Tibial nerve (tissue), 4 donors: ENCODE measurements at regions not wholly inside any gene's neighbourhood (a gene's known extent, or its start where the extent isn't known, plus 50 kb on each side); places are given as distances from the start of the nearest gene placed in this dataset.

Experiments
- DNase-seq, 2 donors: peaks; one replicate each; pipeline ENCODE4 v3.0.0-alpha.2; 2019; ENCODE audit warnings: low spot score in 2 of 2
- H3K27ac ChIP-seq, 4 donors: fragments of 200-600 bp; sonication (generic) in 3 of 4; one replicate each; pipeline ENCODE4 v1.5.1; 2017 to 2019; ENCODE audit warnings: mild to moderate bottlenecking in 1 of 4
- H3K27me3 ChIP-seq, 2 donors: fragments of 200-600 bp; sonication (generic) in 1 of 2; one replicate each; pipeline versions ENCODE4 v1.5.1 to v1.6.0; 2017 to 2019
- H3K36me3 ChIP-seq, 3 donors: fragments of 200-600 bp; sonication (generic); one replicate each; pipeline ENCODE4 v1.5.1; 2018 to 2019
- H3K4me1 ChIP-seq, 4 donors: fragments of 200-600 bp; sonication (generic) in 3 of 4; one replicate each; pipeline ENCODE4 v1.5.1; 2017 to 2019
- H3K4me3 ChIP-seq, 4 donors: fragments of 200-600 bp; sonication (generic) in 3 of 4; one replicate each; pipeline ENCODE4 v1.5.1; 2017 to 2019; ENCODE audit warnings: mild to moderate bottlenecking in 1 of 4, moderate library complexity in 1 of 4
- H3K9me3 ChIP-seq, 4 donors: fragments of 200-600 bp; sonication (generic) in 3 of 4; one replicate each; pipeline ENCODE4 v1.5.1; 2017 to 2019
- EP300 ChIP-seq, 2 donors: sonication (generic); formaldehyde crosslinking; IDR thresholded peaks; one replicate each; pipeline ENCODE4 v1.6.1; 2017; ENCODE audit warnings: antibody characterized with exemption in 2 of 2, mild to moderate bottlenecking in 1 of 2
- POLR2A ChIP-seq, 2 donors: fragments of 450-650 bp; IDR thresholded peaks; one replicate each; pipeline ENCODE4 v1.6.1; 2017; ENCODE audit warnings: antibody characterized with exemption in 2 of 2, mild to moderate bottlenecking in 2 of 2, moderate library complexity in 2 of 2
- WGBS, 2 donors: methylation state at CpG; one replicate each; pipeline ENCODE4 v1.1.5; 2018; 5-methylcytosine and 5-hydroxymethylcytosine counted together
- TF ChIP-seq, protein P1 (sequence below), 5 experiments: fragments of 200-600 bp in 3 of 5; fragments of 450-650 bp in 2 of 5; sonication (generic) in 3 of 5; IDR thresholded peaks; one replicate each; pipeline ENCODE4 v1.5.1; 2016 to 2019; ENCODE audit warnings: antibody characterized with exemption in 5 of 5, mild to moderate bottlenecking in 3 of 5, moderate library complexity in 2 of 5

DNA sequence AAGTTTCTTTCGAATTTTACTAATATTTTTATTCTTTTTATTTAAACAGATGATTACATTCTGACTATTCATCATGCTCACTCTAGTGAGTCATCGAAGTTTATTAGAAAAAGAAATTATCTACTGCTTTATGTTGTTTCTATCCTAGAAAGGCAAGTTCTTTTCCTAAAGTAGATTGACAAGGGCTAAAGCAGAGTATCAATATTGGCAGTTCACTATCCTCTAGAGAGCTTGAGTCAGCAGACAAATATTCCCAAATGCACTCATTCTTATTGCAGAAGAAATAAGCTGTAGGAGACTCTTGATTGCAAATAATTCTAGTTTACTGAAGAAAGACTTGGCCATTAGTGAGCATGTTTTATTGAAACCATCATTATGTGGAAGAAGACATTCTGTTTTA lies 911.8 kb downstream of the CENPC start:
- DNase-seq: no peak
- WGBS, 2 donors: 87 to 93% methylated on average over 2 of the region's 2 CpGs
- Histone ChIP-seq H3K4me1 (no peaks in the 10 kb centered on the region), H3K27ac (no peak overlapping the region), H3K36me3 (no peaks in the 10 kb centered on the region), H3K4me3 (no peak overlapping the region), H3K27me3 (no peaks in the 10 kb centered on the region), H3K9me3 (no peaks in the 10 kb centered on the region)
- TF ChIP-seq, protein P1, sequence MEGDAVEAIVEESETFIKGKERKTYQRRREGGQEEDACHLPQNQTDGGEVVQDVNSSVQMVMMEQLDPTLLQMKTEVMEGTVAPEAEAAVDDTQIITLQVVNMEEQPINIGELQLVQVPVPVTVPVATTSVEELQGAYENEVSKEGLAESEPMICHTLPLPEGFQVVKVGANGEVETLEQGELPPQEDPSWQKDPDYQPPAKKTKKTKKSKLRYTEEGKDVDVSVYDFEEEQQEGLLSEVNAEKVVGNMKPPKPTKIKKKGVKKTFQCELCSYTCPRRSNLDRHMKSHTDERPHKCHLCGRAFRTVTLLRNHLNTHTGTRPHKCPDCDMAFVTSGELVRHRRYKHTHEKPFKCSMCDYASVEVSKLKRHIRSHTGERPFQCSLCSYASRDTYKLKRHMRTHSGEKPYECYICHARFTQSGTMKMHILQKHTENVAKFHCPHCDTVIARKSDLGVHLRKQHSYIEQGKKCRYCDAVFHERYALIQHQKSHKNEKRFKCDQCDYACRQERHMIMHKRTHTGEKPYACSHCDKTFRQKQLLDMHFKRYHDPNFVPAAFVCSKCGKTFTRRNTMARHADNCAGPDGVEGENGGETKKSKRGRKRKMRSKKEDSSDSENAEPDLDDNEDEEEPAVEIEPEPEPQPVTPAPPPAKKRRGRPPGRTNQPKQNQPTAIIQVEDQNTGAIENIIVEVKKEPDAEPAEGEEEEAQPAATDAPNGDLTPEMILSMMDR (IDR thresholded peaks at IDR 0.05): no peak
- no peak for TF ChIP-seq EP300 (IDR thresholded peaks at IDR 0.05)
- TF ChIP-seq POLR2A (IDR thresholded peaks at IDR 0.05): no peak

DNA sequence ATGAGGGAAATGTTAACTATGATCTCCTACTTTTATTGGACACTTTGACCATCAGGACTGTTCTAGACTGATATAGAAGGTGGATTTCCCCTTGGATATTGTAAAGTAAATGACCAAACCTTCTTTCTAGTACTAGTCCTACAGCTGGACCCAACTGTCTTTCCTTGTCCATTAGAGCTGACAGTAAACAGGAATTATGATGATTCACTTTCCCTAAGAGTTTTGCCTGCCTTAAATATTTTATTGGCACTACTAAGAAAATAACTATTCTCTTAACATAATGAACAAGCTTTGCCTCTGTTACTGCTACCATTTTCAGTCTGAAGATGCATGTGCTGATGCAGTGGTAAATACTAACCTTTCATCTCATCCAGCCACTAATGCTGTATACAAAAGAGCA lies 915.4 kb downstream of the CENPC start:
- Histone ChIP-seq H3K27me3 (no peaks in the 10 kb centered on the region), H3K27ac (no peak overlapping the region), H3K4me3 (no peak overlapping the region), H3K9me3 (no peaks in the 10 kb centered on the region), H3K36me3 (no peaks in the 10 kb centered on the region), H3K4me1 (no peaks in the 10 kb centered on the region)
- no peak for DNase-seq
- TF ChIP-seq, protein P1 (IDR thresholded peaks at IDR 0.05): no peak
- no peak for TF ChIP-seq POLR2A (IDR thresholded peaks at IDR 0.05)
- TF ChIP-seq EP300 (IDR thresholded peaks at IDR 0.05): no peak

DNA sequence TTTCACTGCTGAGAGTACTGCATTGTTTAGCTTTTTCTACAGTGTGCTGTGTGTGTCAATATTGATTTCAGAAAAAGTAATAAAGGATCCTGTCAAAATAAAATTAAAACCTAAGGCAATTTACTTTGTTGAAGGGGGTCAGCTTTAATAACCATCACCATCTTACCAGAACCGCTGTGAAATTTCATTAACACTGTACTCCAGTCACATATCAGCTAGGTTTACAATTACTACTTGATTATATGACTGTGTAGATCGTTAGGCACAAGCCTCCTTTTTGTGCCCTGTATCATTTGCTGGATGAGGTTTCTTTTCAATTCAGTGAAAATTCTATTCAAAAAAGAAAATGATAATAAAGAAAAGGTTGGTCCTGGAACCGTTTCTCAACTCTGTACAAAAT lies 917.2 kb downstream of the CENPC start:
- Histone ChIP-seq H3K36me3 (no peaks in the 10 kb centered on the region), H3K4me3 (no peak overlapping the region), H3K9me3 (no peaks in the 10 kb centered on the region), H3K27ac (no peak overlapping the region), H3K27me3 (no peaks in the 10 kb centered on the region), H3K4me1 (no peaks in the 10 kb centered on the region)
- TF ChIP-seq EP300 (IDR thresholded peaks at IDR 0.05) (no peak), POLR2A (IDR thresholded peaks at IDR 0.05) (no peak)
- TF ChIP-seq, protein P1 (IDR thresholded peaks at IDR 0.05): no peak
- 65 to 68% methylated on average over 3 of the region's 3 CpGs for WGBS, 2 donors
- DNase-seq: no peak

DNA sequence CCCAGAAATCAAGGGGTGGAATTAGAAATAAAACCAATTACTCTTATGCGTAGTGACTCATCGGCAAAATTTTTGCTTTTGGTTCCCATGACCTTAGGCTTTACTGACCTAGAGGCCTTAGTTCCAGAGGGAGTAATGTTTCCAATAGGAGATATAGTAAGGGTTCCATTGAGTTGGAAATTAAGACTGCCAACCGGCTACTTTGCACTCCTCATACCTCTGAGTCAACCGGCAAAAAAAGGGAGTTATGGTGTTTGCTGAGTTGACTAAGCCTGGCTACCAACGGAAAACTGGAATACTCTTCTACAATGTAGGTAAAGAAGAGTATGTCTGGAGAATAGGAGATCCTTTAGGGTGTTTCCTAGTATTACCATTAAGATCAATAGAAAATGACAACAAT lies 919.8 kb downstream of the CENPC start:
- Histone ChIP-seq H3K9me3 (no peaks in the 10 kb centered on the region), H3K36me3 (no peaks in the 10 kb centered on the region), H3K27ac (no peak overlapping the region), H3K27me3 (no peaks in the 10 kb centered on the region), H3K4me3 (no peak overlapping the region), H3K4me1 (no peaks in the 10 kb centered on the region)
- no peak for TF ChIP-seq POLR2A (IDR thresholded peaks at IDR 0.05)
- TF ChIP-seq, protein P1 (IDR thresholded peaks at IDR 0.05): no peak
- no peak for DNase-seq
- 94% methylated on average over 5 of the region's 5 CpGs for WGBS, 2 donors

DNA sequence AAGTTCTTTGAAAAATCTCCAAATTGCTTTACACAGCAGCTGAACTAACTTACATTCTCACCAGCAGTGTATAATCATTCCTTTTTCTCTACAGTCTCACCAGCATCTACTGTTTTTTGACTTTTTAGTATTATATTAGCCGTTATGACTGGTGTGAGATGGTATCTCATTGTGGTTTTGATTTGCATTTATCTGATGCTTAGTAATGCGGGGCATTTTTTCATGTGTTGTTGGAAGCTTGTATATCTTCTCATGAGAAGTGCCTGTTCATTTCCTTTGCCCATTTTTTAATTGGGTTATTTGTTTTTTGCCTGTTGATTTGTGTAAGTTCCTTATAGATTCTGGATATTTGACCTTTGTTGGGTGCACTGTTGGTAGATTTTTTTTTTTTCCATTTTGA lies 931.7 kb downstream of the CENPC start:
- H3K27ac ChIP-seq: no peak overlapping the region
- no peaks in the 10 kb centered on the region for H3K27me3 ChIP-seq
- H3K4me1 ChIP-seq: no peaks in the 10 kb centered on the region
- TF ChIP-seq, protein P1 (IDR thresholded peaks at IDR 0.05): no peak
- no peak for TF ChIP-seq POLR2A (IDR thresholded peaks at IDR 0.05)
- TF ChIP-seq EP300 (IDR thresholded peaks at IDR 0.05): no peak
- H3K36me3 ChIP-seq: no peaks in the 10 kb centered on the region
- WGBS, 2 donors: 91 to 97% methylated on average over 2 of the region's 2 CpGs
- H3K9me3 ChIP-seq: peaks cover 0 to 40% (median 4%) of the 10 kb centered on the region in 4 donors
- no peak overlapping the region for H3K4me3 ChIP-seq
- DNase-seq: no peak
